Ovary (tissue), 3 donors: ENCODE measurements at regions not wholly inside any gene's neighbourhood (a gene's known extent, or its start where the extent isn't known, plus 50 kb on each side); places are given as distances from the start of the nearest gene placed in this dataset.

Source experiments
- CTCF ChIP-seq, 3 donors: fragments of 450-650 bp in 2 of 3; fragments of 200-600 bp in 1 of 3; IDR thresholded peaks; one replicate each; pipeline versions ENCODE4 v1.5.1 to v1.8.0; 2016 to 2022; ENCODE audit warnings: antibody characterized with exemption in 3 of 3, mild to moderate bottlenecking in 1 of 3
- EP300 ChIP-seq: sonication (generic); formaldehyde crosslinking; IDR thresholded peaks from one replicate; pipeline ENCODE4 v1.6.1; 2017; ENCODE audit warnings: antibody characterized with exemption
- POLR2A ChIP-seq: fragments of 450-650 bp; IDR thresholded peaks from one replicate; pipeline ENCODE4 v1.6.1; 2017; ENCODE audit warnings: antibody characterized with exemption, mild to moderate bottlenecking, moderate library complexity
- donor health status: DM: no; HTN: no; CAD: no.

- no peak for TF ChIP-seq CTCF (IDR thresholded peaks at IDR 0.05)
- no peak for TF ChIP-seq POLR2A
- TF ChIP-seq EP300: no peak
Observed at GRCh38 chr14:39726563-39726962, 294.3 kb upstream of the FBXO33 start.
